ENCODE measurements at regions not wholly inside any gene's neighbourhood (a gene's known extent, or its start where the extent isn't known, plus 50 kb on each side); places are given as distances from the start of the nearest gene placed in this dataset.

DNA sequence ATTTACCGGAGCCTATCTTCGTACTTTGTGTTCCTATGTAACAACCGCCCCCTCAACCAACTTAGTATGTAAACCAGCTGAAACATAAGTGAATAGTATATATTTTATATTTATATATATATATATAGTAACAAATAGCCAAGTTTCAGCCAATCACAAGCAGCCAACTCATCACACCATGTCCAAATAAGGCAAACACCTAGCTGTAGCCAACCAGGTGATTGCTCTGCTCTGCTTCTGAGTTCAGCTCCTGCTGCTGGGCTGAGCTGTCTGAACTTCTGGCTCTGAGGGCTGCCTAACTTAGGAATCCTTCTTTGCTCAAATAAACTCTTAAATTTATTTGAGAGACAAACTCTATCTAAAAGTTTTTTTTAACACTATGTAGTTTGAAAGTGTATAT is 101.6 kb upstream of the SOX4 start:
- no peak for TF ChIP-seq POLR2A (IDR thresholded peaks at IDR 0.05)
- TF ChIP-seq, protein P1, sequence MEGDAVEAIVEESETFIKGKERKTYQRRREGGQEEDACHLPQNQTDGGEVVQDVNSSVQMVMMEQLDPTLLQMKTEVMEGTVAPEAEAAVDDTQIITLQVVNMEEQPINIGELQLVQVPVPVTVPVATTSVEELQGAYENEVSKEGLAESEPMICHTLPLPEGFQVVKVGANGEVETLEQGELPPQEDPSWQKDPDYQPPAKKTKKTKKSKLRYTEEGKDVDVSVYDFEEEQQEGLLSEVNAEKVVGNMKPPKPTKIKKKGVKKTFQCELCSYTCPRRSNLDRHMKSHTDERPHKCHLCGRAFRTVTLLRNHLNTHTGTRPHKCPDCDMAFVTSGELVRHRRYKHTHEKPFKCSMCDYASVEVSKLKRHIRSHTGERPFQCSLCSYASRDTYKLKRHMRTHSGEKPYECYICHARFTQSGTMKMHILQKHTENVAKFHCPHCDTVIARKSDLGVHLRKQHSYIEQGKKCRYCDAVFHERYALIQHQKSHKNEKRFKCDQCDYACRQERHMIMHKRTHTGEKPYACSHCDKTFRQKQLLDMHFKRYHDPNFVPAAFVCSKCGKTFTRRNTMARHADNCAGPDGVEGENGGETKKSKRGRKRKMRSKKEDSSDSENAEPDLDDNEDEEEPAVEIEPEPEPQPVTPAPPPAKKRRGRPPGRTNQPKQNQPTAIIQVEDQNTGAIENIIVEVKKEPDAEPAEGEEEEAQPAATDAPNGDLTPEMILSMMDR (IDR thresholded peaks at IDR 0.05), result no peak
- no peak for DNase-seq
- Histone ChIP-seq H3K27ac (no peak overlapping the region), H3K4me3 (no peak overlapping the region), H3K36me3 (replicated peaks in 1 of 2) (no peaks in the 10 kb centered on the region), H3K27me3 (no peaks in the 10 kb centered on the region), H3K9me3 (replicated peaks in 1 of 3) (no peaks in the 10 kb centered on the region), H3K4me1 (replicated peaks in 1 of 2) (peaks cover 0 to 4% of the 10 kb centered on the region in 2 donors)
- 92 to 94% (median 93%) methylated on average over 3 of the region's 3 CpGs for WGBS, 4 donors
- intact Hi-C loops (cut with DNase I), result no loop called here

DNA sequence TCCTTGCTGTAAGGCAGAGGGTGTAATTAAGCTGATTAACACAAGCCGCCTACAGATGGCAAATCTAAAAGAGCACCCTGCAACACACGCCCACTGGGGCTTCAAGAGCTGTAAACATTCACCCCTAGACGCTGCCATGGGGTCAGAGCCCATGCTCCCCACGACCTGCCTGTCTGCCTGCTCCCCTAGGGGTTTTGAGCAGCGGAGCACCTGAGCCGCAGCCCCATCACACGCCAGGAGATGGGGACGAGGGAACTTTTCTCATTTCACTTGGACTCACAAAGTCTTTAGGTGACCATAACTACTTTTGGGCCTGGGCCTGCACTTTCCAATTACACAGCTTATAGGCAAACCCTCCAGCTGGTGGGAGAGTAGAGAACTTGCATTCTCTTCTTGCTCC is 99.0 kb upstream of the SOX4 start:
- peaks cover 0 to 4% of the 10 kb centered on the region in 2 donors for H3K4me1 ChIP-seq (replicated peaks in 1 of 2)
- intact Hi-C loops (cut with DNase I), result no loop called here
- 68 to 89% (median 80%) methylated on average over 3 to 8 of the region's 8 CpGs for WGBS, 4 donors
- no peaks in the 10 kb centered on the region for H3K27me3 ChIP-seq
- no peak overlapping the region for H3K27ac ChIP-seq
- H3K36me3 ChIP-seq (replicated peaks in 1 of 2), result no peaks in the 10 kb centered on the region
- TF ChIP-seq, protein P1 (IDR thresholded peaks at IDR 0.05), result no peak
- no peak for TF ChIP-seq POLR2A (IDR thresholded peaks at IDR 0.05)
- no peak for DNase-seq
- H3K4me3 ChIP-seq, result no peak overlapping the region
- no peaks in the 10 kb centered on the region for H3K9me3 ChIP-seq (replicated peaks in 1 of 3)

DNA sequence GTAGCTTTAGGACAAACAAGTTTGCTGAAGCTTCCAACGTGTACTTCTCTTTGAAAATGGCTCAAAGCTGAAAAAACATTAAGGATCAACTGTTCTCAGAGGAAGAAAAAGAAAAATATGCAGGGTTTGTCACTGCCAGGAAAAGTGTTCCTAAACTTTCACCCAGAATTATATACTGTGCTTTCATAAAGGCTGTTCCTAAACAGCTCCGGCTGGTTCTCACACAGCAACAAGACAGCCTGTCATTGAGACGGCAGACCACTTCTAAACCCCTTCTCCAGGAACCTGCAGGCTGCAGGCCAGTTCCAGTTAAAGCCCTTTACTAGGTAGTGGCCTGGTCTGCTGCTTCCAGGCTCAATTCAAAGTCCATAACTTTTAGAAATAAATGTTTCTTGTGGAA is 97.4 kb upstream of the SOX4 start:
- Histone ChIP-seq H3K4me1 (replicated peaks in 1 of 2) (peaks cover 0 to 4% of the 10 kb centered on the region in 2 donors), H3K36me3 (replicated peaks in 1 of 2) (no peaks in the 10 kb centered on the region), H3K9me3 (replicated peaks in 1 of 3) (no peaks in the 10 kb centered on the region), H3K27ac (no peak overlapping the region), H3K4me3 (no peak overlapping the region), H3K27me3 (no peaks in the 10 kb centered on the region)
- no peak for DNase-seq
- WGBS, 4 donors, result 57 to 68% (median 63%) methylated on average over 3 of the region's 3 CpGs
- intact Hi-C loops (cut with DNase I), result no loop called here
- TF ChIP-seq POLR2A (IDR thresholded peaks at IDR 0.05), result no peak
- TF ChIP-seq, protein P1 (IDR thresholded peaks at IDR 0.05), result no peak

DNA sequence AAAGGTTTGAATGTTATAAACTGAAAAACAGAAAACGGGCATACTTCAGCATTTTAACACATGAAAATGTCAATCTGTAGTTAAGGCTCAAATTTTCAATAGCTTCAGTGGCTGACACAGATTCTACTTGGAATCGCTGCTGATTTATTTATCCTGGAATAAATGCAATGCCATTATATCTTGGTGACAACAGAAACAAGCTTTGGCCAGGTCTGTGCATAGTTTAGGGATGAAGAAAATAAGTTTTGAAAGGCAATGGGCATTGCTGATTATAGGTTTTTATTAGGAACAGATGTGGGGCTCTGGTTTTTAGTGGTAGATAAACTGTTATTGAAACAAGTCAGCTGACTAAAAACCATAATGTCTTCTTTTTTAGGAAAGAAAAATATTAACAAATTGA is 96.8 kb upstream of the SOX4 start:
- Histone ChIP-seq H3K4me1 (replicated peaks in 1 of 2) (peaks cover 0 to 4% of the 10 kb centered on the region in 2 donors), H3K4me3 (no peak overlapping the region), H3K27ac (no peak overlapping the region), H3K9me3 (replicated peaks in 1 of 3) (no peaks in the 10 kb centered on the region), H3K36me3 (replicated peaks in 1 of 2) (no peaks in the 10 kb centered on the region), H3K27me3 (no peaks in the 10 kb centered on the region)
- TF ChIP-seq POLR2A (IDR thresholded peaks at IDR 0.05), result no peak
- TF ChIP-seq, protein P1 (IDR thresholded peaks at IDR 0.05), result no peak
- DNase-seq, result no peak
- 56 to 71% (median 67%) methylated on average over 2 of the region's 2 CpGs for WGBS, 4 donors
- intact Hi-C loops (cut with DNase I), result no loop called here

All from adrenal gland (tissue), 9 donors.